Loucy (cell line): ENCODE measurements at regions not wholly inside any gene's neighbourhood (a gene's known extent, or its start where the extent isn't known, plus 50 kb on each side); places are given as distances from the start of the nearest gene placed in this dataset.

ENCODE experiments used
- H2AFZ ChIP-seq: fragments of 200-600 bp; sonication (generic); 2 replicates; pipeline ENCODE4 v1.6.0; 2016; ENCODE audit warnings: antibody characterized with exemption, mild to moderate bottlenecking, low read length, moderate library complexity
- H3F3A ChIP-seq: fragments of 200-600 bp; 2 replicates; pipeline ENCODE4 v1.6.0; 2016; ENCODE audit warnings: antibody characterized with exemption, low read depth, mild to moderate bottlenecking
- H3K27me3 ChIP-seq: fragments of 200-600 bp; sonication (generic); 2 replicates; pipeline ENCODE4 v1.6.1; 2014; ENCODE audit warnings: low read length, mild to moderate bottlenecking; ENCODE audit not compliant: insufficient read depth, poor library complexity, severe bottlenecking
- H3K36me3 ChIP-seq: fragments of 200-600 bp; sonication (generic); 2 replicates; pipeline ENCODE4 v1.6.1; 2016; ENCODE audit warnings: low read length; ENCODE audit not compliant: insufficient read depth
- H3K4me1 ChIP-seq: fragments of 200-600 bp; sonication (generic); 2 replicates; pipeline ENCODE4 v1.5.1; 2014; ENCODE audit warnings: low read length, mild to moderate bottlenecking; ENCODE audit not compliant: insufficient read depth, poor library complexity, severe bottlenecking
- H3K4me2 ChIP-seq: fragments of 200-600 bp; sonication (generic); 2 replicates; pipeline ENCODE4 v1.6.0; 2014; ENCODE audit warnings: antibody characterized with exemption, low read length, low read depth, mild to moderate bottlenecking; ENCODE audit not compliant: poor library complexity, severe bottlenecking
- H3K4me3 ChIP-seq: fragments of 200-600 bp; sonication (generic); 2 replicates; pipeline ENCODE4 v1.5.1; 2014; ENCODE audit warnings: low read length, mild to moderate bottlenecking, mixed read lengths; ENCODE audit not compliant: poor library complexity, severe bottlenecking
- H3K79me2 ChIP-seq: fragments of 200-600 bp; sonication (generic); 2 replicates; pipeline ENCODE4 v1.6.1; 2014; ENCODE audit warnings: low read length; ENCODE audit not compliant: insufficient read depth
- H3K9ac ChIP-seq: fragments of 200-600 bp; sonication (generic); 2 replicates; pipeline ENCODE4 v1.6.0; 2014; ENCODE audit warnings: mild to moderate bottlenecking, low read depth, low read length, moderate library complexity; ENCODE audit not compliant: poor library complexity, severe bottlenecking
- H3K9me2 ChIP-seq: fragments of 200-600 bp; sonication (generic); replicated peaks from 2 replicates; pipeline ENCODE4 v1.6.1; 2016; ENCODE audit warnings: low read depth, low read length, mixed read lengths
- H3K9me3 ChIP-seq: fragments of 200-600 bp; sonication (generic); 2 replicates; pipeline ENCODE4 v1.6.1; 2014; ENCODE audit warnings: mild to moderate bottlenecking, antibody characterized with exemption, low read length, low read depth; ENCODE audit not compliant: insufficient read depth
- H4K20me1 ChIP-seq: fragments of 200-600 bp; sonication (generic); 2 replicates; pipeline ENCODE4 v1.6.0; 2014; ENCODE audit warnings: antibody characterized with exemption, low read length, mild to moderate bottlenecking; ENCODE audit not compliant: insufficient read depth, poor library complexity, severe bottlenecking
- EZH2phosphoT487 ChIP-seq: fragments of 200-600 bp; IDR thresholded peaks from 2 replicates; pipeline ENCODE4 v1.6.1; 2018; ENCODE audit warnings: antibody characterized with exemption, mild to moderate bottlenecking, moderate library complexity, borderline replicate concordance
- TF ChIP-seq, protein P1 (sequence below): fragments of 200-600 bp; sonication (generic); conservative IDR thresholded peaks from 2 replicates; pipeline ENCODE4 v1.5.1; 2014; ENCODE audit warnings: mild to moderate bottlenecking, antibody characterized with exemption, low read length

- Histone ChIP-seq H3K79me2 (no peaks in the 10 kb centered on the region), H3F3A (no peaks in the 10 kb centered on the region), H3K4me1 (no peaks in the 10 kb centered on the region), H3K9me2 (no peaks in the 10 kb centered on the region), H3K27me3 (no peaks in the 10 kb centered on the region), H3K4me3 (no peak overlapping the region), H3K36me3 (no peaks in the 10 kb centered on the region), H3K9ac (no peak overlapping the region), H3K4me2 (no peak overlapping the region), H3K9me3 (no peaks in the 10 kb centered on the region), H2AFZ (no peak overlapping the region), H4K20me1 (no peaks in the 10 kb centered on the region)
- TF ChIP-seq, protein P1, sequence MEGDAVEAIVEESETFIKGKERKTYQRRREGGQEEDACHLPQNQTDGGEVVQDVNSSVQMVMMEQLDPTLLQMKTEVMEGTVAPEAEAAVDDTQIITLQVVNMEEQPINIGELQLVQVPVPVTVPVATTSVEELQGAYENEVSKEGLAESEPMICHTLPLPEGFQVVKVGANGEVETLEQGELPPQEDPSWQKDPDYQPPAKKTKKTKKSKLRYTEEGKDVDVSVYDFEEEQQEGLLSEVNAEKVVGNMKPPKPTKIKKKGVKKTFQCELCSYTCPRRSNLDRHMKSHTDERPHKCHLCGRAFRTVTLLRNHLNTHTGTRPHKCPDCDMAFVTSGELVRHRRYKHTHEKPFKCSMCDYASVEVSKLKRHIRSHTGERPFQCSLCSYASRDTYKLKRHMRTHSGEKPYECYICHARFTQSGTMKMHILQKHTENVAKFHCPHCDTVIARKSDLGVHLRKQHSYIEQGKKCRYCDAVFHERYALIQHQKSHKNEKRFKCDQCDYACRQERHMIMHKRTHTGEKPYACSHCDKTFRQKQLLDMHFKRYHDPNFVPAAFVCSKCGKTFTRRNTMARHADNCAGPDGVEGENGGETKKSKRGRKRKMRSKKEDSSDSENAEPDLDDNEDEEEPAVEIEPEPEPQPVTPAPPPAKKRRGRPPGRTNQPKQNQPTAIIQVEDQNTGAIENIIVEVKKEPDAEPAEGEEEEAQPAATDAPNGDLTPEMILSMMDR, result no peak
- TF ChIP-seq EZH2phosphoT487, result no peak
These were observed 93.8 kb upstream of the COPS8 start for GRCh38 chr2:236991874-236992273.

GRCh38 chr2:236993286-236993685 lies 92.4 kb upstream of the COPS8 start:
- no peak overlapping the region for H2AFZ ChIP-seq
- no peaks in the 10 kb centered on the region for H4K20me1 ChIP-seq
- no peaks in the 10 kb centered on the region for H3K27me3 ChIP-seq
- H3K9ac ChIP-seq, result no peak overlapping the region
- H3K4me3 ChIP-seq, result no peak overlapping the region
- no peaks in the 10 kb centered on the region for H3K36me3 ChIP-seq
- no peaks in the 10 kb centered on the region for H3K9me2 ChIP-seq
- no peak for TF ChIP-seq EZH2phosphoT487
- TF ChIP-seq, protein P1, result no peak
- no peaks in the 10 kb centered on the region for H3K79me2 ChIP-seq
- H3K4me2 ChIP-seq, result no peak overlapping the region
- H3F3A ChIP-seq, result no peaks in the 10 kb centered on the region
- no peaks in the 10 kb centered on the region for H3K9me3 ChIP-seq
- no peaks in the 10 kb centered on the region for H3K4me1 ChIP-seq

GRCh38 chr2:236994361-236994760 lies 91.3 kb upstream of the COPS8 start:
- no peak overlapping the region for H3K4me2 ChIP-seq
- H3K79me2 ChIP-seq, result no peaks in the 10 kb centered on the region
- no peak overlapping the region for H3K9ac ChIP-seq
- H3K4me3 ChIP-seq, result no peak overlapping the region
- no peaks in the 10 kb centered on the region for H3K4me1 ChIP-seq
- no peak overlapping the region for H2AFZ ChIP-seq
- no peaks in the 10 kb centered on the region for H3K27me3 ChIP-seq
- no peaks in the 10 kb centered on the region for H3K9me2 ChIP-seq
- TF ChIP-seq, protein P1, result no peak
- TF ChIP-seq EZH2phosphoT487, result no peak
- H4K20me1 ChIP-seq, result no peaks in the 10 kb centered on the region
- no peaks in the 10 kb centered on the region for H3F3A ChIP-seq
- no peaks in the 10 kb centered on the region for H3K36me3 ChIP-seq
- H3K9me3 ChIP-seq, result no peaks in the 10 kb centered on the region
